ENCODE measurements at regions not wholly inside any gene's neighbourhood (a gene's known extent, or its start where the extent isn't known, plus 50 kb on each side); places are given as distances from the start of the nearest gene placed in this dataset.

DNA sequence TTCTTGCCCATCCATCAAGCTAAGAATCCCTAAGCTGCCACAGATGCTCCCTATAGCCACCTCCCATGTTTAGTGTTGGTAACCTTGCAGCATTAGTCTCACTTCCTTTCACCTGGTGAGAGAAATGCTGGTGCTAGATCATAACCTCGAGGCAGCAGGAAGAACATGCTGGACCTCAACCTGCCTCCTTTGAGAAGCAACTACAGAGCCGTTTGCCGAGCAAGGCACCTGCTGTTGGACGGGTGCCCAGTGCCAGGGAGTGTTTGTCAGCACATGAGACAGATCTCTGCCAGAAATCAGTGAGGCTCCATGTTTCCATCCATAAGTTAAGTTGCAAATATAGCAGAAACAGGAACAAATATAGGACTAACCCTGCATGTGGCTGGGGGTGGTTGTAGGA, 955.7 kb downstream of the TUSC7 start:
- TF ChIP-seq, protein P1, sequence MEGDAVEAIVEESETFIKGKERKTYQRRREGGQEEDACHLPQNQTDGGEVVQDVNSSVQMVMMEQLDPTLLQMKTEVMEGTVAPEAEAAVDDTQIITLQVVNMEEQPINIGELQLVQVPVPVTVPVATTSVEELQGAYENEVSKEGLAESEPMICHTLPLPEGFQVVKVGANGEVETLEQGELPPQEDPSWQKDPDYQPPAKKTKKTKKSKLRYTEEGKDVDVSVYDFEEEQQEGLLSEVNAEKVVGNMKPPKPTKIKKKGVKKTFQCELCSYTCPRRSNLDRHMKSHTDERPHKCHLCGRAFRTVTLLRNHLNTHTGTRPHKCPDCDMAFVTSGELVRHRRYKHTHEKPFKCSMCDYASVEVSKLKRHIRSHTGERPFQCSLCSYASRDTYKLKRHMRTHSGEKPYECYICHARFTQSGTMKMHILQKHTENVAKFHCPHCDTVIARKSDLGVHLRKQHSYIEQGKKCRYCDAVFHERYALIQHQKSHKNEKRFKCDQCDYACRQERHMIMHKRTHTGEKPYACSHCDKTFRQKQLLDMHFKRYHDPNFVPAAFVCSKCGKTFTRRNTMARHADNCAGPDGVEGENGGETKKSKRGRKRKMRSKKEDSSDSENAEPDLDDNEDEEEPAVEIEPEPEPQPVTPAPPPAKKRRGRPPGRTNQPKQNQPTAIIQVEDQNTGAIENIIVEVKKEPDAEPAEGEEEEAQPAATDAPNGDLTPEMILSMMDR (IDR thresholded peaks at IDR 0.05), result no peak
- H3K27ac Mint-ChIP-seq, result peak overlapping the region; percentile 58
- no peaks in the 10 kb centered on the region for H3K9me3 Mint-ChIP-seq
- peaks cover 83% of the 10 kb centered on the region for H3K4me1 Mint-ChIP-seq
- no peaks in the 10 kb centered on the region for H3K27me3 Mint-ChIP-seq (ENCODE audit: low read depth, poor library complexity)
- DNase-seq, result no peak
- no peaks in the 10 kb centered on the region for H3K36me3 Mint-ChIP-seq (ENCODE audit: low read depth)
- H3K4me3 Mint-ChIP-seq, result peak overlapping the region; percentile 22

DNA sequence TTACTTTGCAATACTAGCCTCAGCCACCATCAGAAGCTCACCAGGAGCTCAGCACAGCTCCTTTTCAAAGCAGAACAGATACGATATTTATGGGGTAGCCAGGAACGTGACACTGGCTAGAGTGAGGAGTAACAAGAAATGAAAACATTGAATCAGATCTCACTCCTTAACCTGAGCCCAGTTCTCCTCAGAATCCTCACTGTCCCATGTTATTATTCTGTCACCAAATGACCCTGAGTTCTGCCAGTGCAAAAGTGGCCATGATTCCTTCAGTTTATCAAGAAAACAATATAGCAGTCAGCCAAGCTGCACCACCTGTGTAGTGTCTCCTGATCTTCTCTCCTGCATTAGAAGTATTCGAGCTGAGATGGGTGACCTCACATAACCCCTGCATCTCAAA, 956.7 kb downstream of the TUSC7 start:
- TF ChIP-seq, protein P1 (IDR thresholded peaks at IDR 0.05), result no peak
- no peaks in the 10 kb centered on the region for H3K9me3 Mint-ChIP-seq
- peak overlapping the region; percentile 98 for H3K27ac Mint-ChIP-seq
- peak overlapping the region; percentile 52 for H3K4me3 Mint-ChIP-seq
- no peak for DNase-seq
- H3K4me1 Mint-ChIP-seq, result peaks cover 81% of the 10 kb centered on the region
- H3K27me3 Mint-ChIP-seq (ENCODE audit: low read depth, poor library complexity), result no peaks in the 10 kb centered on the region
- no peaks in the 10 kb centered on the region for H3K36me3 Mint-ChIP-seq (ENCODE audit: low read depth)

DNA sequence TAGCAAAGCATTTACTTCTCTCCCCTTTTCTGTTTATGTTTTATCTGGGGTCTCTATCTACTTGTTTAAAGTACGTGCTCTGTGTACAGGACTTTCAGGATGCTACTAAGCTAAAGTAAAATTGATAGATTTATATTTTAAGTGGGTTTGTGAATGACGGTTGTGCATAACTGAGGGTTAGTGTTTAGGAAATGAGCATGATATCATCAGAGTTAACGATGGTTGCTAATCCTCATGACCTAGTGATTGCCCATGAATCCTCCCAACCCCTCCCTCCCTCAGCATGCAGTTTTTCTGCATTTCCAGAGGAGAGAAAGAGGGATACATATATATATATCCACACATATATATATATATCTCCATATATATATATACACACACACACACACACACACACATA, 957.2 kb downstream of the TUSC7 start:
- TF ChIP-seq, protein P1 (IDR thresholded peaks at IDR 0.05), result no peak
- H3K27ac Mint-ChIP-seq, result peak overlapping the region; percentile 98
- H3K4me1 Mint-ChIP-seq, result peaks cover 81% of the 10 kb centered on the region
- no peaks in the 10 kb centered on the region for H3K9me3 Mint-ChIP-seq
- no peak for DNase-seq
- H3K27me3 Mint-ChIP-seq (ENCODE audit: low read depth, poor library complexity), result no peaks in the 10 kb centered on the region
- H3K4me3 Mint-ChIP-seq, result peak overlapping the region; percentile 52
- no peaks in the 10 kb centered on the region for H3K36me3 Mint-ChIP-seq (ENCODE audit: low read depth)

DNA sequence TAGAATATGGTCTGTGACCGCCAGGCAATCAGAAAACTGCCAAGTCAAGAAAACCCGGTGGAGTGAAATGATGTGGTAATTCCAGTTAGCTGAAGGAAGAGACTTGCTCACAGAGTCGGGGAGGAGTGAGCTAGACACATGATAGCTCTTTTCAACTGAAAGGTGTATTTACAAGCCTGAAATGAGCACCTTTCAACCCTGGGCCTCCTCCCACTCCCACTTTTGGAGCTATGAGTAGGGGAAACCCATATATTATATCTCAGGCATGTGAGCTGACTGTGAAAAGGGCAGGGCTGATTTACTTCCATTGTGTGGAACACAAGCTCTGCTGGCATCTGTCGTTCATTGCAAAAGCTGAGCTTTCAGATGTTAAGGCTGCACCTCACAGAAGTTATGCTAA, 960.2 kb downstream of the TUSC7 start:
- no peaks in the 10 kb centered on the region for H3K9me3 Mint-ChIP-seq
- no peak overlapping the region for H3K4me3 Mint-ChIP-seq

DNA sequence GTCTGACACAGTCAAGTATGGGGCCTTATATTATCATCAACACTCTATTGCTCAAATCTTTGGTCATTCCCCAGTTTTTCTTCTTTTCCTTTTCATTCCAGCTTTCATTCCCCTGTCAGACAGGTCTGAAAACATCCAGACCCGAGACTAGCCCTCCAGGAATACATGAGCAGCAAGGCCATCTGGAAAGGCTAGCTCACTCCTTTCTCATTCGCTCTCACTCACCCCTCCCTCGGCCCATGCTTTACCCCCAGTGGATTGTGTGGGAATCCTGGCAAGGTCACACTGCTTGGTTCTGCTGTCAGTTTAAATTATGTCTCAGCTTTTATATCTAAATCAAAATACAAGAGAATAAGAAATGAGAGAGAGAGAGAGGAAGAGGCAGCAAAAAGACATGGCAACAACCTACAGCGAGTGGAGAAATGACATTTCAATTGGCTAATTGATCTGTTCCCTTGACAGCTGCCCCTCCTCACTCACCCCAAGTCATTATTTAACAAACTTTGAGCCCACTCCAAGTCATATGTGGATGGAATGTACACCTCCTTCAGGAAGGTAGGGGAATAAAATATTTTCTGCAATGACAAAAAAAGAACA, 962.2 kb downstream of the TUSC7 start:
- Mint-ChIP-seq H3K9me3 (no peaks in the 10 kb centered on the region), H3K4me3 (no peak overlapping the region), H3K4me1 (peaks cover 49% of the 10 kb centered on the region), H3K36me3 (ENCODE audit: low read depth) (no peaks in the 10 kb centered on the region), H3K27me3 (ENCODE audit: low read depth, poor library complexity) (no peaks in the 10 kb centered on the region), H3K27ac (peak overlapping the region; percentile 38)
- TF ChIP-seq, protein P1 (IDR thresholded peaks at IDR 0.05), result no peak
- DNase-seq, result no peak

More for the DNA sequence above, 960.2 kb downstream of the TUSC7 start:
- H3K27ac Mint-ChIP-seq, result peak overlapping the region; percentile 83
- no peaks in the 10 kb centered on the region for H3K27me3 Mint-ChIP-seq (ENCODE audit: low read depth, poor library complexity)
- peaks cover 69% of the 10 kb centered on the region for H3K4me1 Mint-ChIP-seq
- peak; percentile 12 for DNase-seq
- TF ChIP-seq, protein P1 (IDR thresholded peaks at IDR 0.05), result no peak
- no peaks in the 10 kb centered on the region for H3K36me3 Mint-ChIP-seq (ENCODE audit: low read depth)

DNA sequence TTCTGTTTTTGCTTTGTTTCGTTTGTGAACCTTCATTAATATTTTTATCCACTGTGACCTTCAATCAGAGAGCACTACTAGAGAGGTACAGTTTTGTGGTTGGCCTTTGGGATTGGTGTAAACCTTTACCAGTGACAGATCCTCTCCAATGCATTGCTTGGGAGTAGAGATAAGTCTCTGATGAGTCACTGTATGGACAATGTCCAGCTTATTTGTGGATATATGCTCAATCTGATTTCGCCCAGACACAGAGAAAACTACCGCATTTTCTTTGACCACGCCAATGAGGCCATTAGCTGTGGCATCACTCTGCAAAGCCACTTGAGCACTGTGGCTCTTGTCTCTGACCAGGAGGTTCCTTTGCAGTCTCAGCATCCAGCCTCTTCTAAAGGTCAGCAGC, 964.7 kb downstream of the TUSC7 start:
- H3K4me3 Mint-ChIP-seq, result no peak overlapping the region
- H3K27me3 Mint-ChIP-seq (ENCODE audit: low read depth, poor library complexity), result no peaks in the 10 kb centered on the region
- H3K27ac Mint-ChIP-seq, result no peak overlapping the region
- no peak for DNase-seq
- no peaks in the 10 kb centered on the region for H3K36me3 Mint-ChIP-seq (ENCODE audit: low read depth)
- peaks cover 26% of the 10 kb centered on the region for H3K4me1 Mint-ChIP-seq
- no peaks in the 10 kb centered on the region for H3K9me3 Mint-ChIP-seq
- TF ChIP-seq, protein P1 (IDR thresholded peaks at IDR 0.05), result no peak

All from nephron progenitor cell (in vitro differentiated cells).